Smooth muscle cell of the brain vasculature (primary cell): ENCODE measurements at regions not wholly inside any gene's neighbourhood (a gene's known extent, or its start where the extent isn't known, plus 50 kb on each side); places are given as distances from the start of the nearest gene placed in this dataset.

Source experiments
- DNase-seq: peaks from one replicate; pipeline ENCODE4 v3.0.0-alpha.2; 2012; ENCODE audit warnings: low read depth, low spot score

GRCh38 chr6:14831937-14832336 is 413.9 kb upstream of the JARID2 start:
- peak; percentile 57 for DNase-seq

DNA sequence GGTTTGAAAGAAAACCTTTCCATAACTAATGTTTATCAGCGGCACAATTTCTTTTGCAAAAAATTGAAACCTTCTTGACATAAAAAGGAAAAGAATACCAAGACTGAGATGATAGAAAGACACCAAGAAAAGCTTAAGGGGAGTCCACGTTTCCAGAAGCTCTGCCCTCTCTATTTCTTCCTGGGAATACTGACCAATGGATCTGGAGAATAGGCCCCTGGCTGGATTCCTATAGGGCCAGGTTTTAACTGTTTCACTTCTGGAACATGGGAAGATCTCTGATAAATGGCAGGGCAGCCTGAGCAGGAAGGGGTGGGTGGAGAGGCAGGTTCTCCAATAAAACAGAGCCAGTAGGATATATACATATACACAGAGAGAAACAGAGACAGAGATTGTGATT is 413.4 kb upstream of the JARID2 start:
- DNase-seq, result no peak

- no peak for DNase-seq
Measured at GRCh38 chr6:14834851-14835530, 410.9 kb upstream of the JARID2 start.

- no peak for DNase-seq
Measured at GRCh38 chr6:14837435-14837834, 408.4 kb upstream of the JARID2 start.

DNA sequence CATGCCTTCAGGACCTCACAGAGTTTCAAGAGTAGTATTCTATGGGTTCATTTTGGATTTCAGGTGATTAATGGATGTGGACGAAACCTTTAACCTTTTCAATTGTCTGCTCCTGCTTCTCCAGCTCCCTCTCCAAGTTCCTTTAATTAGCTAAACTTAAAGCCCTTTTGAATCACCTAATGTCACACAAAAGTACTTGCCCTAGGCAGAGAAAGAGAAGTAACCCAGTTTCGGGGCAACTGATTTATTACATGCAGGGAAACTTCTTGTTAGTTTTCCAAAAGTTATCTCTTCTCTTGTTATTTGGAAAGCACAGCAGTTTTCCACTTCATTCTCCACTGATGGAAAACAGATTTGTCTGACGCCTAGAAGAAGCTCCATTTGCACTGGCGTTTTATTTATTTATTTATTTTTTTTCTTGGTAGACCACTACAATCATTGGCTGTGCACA is 407.7 kb upstream of the JARID2 start:
- no peak for DNase-seq

DNA sequence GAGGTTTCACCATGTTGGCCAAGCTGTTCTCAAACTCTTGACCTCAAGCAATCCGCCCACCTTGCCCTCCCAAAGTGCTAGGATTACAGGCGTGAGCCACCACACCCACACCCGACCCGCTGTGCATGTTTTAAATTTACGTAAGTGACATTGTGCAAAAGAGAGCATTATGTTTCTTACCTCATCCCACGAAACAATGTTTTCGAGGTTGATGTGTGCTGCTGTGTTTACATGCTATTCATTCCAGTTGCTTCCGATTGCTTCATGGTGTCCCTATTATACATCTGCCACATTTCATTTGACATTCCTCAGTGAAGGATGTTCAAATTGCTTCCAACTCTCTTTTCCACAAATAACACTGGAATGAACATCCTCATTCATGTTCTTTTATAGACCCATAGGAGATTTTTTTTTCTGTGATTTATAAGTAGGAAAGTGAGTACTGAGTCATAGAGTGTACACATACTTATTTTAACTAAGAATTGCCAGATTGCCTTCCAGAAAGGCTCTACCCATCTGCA is 403.9 kb upstream of the JARID2 start:
- no peak for DNase-seq

DNA sequence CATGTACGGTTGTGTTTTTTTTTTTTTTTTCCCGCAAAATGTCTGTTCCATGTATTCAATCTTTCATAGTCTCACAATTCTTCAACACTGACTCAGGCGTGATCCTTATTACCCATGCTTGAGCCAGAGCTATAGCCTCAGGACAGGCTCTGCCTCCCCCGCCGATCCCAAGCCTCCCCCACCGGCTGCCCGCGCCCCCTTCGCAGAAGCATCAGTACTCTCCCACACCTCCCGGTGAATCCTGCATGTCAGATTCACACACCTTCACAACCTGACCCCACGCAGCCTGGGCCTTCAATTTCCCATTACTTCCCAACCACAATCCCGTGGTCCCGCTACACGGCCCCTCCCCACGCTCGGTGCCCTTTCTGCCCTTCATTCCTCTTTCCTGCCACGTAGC is 401.5 kb upstream of the JARID2 start:
- DNase-seq, result no peak

DNA sequence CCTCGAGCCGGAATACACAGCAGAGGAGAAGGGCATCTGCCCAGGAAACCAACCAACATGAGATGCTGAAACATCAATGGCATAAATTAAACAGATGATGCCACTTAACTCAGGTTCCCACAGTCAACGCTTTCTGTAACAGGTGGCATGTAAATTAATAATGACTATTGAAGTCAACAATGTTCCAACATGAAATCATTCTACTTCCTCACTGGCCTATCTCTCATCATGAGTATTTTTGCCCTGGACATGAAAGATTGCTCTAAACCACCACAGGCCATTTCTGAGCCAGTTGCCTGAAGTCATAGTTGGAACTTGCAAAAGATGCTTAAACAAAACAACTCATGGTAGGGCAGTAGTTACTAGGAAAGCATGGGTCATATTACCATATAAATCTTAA is 397.9 kb upstream of the JARID2 start:
- DNase-seq, result no peak

- no peak for DNase-seq
Measured at GRCh38 chr6:14849185-14849584, 396.7 kb upstream of the JARID2 start.

DNA sequence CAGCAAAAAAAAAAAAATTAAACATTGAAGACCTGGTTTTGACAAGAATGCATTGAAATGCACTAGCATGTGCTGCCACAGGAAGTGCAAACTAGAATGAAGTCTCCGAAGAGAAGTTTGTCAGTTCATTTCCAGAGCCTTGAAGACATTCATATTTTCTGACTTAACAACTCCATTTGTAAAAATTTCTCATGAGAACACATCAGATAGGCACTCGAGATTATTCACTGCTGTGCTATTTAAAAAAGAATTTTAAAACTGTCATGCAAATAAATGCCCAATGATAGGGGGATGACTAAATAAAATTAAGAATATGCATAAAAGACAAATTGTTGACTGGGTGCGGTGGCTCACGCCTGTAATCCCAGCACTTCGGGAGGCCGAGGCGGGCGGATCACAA is 394.6 kb upstream of the JARID2 start:
- no peak for DNase-seq

DNA sequence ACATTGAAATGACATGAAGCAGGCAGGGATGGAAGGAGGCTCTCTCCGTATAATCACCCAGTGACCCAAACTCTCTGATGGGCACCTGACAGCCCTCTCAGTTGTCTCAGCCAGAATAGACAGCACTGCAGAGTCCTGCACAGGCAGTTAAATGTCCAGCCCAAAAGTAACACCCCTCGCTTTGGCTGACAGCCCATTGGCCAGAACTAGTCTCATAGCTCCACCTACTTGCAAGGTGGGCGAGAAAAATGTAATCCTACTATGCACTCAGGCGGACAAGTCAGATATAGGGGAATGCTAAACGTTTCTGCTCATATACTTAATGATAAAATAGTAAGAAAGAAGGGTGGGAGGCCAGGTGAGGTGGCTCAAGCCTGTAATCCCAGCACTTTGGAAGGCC is 393.5 kb upstream of the JARID2 start:
- no peak for DNase-seq

GRCh38 chr6:14856177-14856576 is 389.7 kb upstream of the JARID2 start:
- no peak for DNase-seq

GRCh38 chr6:14857001-14857400 is 388.9 kb upstream of the JARID2 start:
- no peak for DNase-seq

- no peak for DNase-seq
Measured at GRCh38 chr6:14857501-14857900, 388.4 kb upstream of the JARID2 start.

GRCh38 chr6:14858808-14859207 is 387.1 kb upstream of the JARID2 start:
- DNase-seq, result no peak

GRCh38 chr6:14860774-14861173 is 385.1 kb upstream of the JARID2 start:
- DNase-seq, result no peak

DNA sequence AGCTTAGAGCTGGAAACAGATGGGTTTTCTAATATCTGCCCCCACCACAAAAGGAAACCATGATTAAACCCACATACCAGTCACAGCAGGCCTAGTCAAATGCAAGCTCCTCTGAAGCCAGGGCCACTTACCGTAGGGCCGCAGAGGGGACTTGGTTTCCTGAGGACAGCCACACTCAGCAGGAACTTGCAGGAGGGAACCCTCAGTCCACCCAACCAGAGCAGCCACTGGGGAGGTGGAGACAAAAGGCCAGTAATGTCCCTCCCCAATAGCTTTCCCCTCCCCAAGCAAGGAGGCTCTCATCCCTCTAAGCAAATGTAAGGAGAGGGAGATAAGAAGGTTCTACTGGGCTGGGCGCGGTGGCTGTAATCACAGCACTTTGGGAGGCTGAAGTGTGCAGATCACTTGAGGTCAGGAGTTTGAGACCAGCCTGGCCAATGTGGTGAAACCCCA is 384.4 kb upstream of the JARID2 start:
- no peak for DNase-seq

DNA sequence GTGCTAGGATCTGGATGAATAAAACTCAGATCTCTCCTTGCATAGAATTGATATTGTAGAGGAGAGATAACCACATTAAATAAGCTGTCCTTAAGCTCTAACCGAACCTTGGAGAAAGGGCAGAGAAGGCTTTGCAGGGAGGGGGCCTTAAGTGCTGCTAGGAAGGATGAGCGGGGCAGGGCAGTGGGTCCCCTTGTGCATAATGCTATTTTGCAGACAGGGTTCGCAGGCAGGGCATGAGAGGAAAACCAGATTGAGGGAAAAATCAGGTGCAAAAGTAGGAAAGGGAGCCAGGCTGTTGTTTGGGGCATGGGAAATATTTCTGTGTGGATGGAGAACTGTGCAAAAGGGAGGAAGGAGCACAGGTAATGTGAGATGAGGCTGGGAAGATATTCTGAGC is 383.0 kb upstream of the JARID2 start:
- no peak for DNase-seq

DNA sequence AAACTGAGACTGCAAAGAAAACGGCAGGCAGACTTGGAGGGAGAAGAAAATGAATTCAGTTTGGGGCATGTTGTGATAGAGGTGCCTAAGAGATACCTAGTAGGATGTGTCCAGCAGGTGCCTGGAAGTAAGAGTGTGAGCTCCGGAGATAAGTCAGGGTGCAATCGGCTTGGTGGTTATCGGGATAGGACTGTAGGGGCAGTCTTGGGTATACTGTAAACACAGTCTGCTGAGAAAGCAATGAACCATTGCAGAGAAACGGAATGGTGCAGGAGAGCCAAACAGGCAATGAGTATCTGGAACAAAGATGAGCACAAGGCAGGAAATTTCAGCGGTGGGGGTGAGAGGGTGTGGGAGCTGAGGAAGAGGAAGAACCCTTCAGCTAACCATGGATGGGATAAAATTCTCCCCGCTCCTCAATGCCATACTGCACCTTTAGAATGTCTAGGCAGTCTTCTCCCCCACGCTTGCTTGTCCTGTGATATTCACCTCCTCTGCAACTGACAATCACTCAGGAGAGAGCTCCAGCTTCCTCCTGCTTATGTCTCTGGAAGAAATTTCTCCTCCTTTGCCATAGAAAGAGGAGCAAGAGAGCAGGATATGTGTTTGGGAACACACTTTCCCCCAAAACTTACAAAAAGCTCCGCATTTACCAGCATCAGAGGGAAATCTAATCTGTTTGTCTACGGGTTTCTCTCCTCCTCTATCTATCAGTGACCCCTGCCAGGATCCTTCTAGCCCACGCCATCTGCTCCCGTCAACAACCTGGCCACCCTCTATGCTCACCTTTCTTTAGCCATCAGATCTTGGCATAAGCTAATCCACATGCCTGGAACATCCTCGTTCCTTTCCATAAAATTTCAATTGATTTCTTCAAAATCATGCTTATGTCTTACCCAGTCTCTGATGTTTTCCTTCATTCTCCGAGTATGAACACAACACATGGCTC is 381.7 kb upstream of the JARID2 start:
- DNase-seq, result no peak

DNA sequence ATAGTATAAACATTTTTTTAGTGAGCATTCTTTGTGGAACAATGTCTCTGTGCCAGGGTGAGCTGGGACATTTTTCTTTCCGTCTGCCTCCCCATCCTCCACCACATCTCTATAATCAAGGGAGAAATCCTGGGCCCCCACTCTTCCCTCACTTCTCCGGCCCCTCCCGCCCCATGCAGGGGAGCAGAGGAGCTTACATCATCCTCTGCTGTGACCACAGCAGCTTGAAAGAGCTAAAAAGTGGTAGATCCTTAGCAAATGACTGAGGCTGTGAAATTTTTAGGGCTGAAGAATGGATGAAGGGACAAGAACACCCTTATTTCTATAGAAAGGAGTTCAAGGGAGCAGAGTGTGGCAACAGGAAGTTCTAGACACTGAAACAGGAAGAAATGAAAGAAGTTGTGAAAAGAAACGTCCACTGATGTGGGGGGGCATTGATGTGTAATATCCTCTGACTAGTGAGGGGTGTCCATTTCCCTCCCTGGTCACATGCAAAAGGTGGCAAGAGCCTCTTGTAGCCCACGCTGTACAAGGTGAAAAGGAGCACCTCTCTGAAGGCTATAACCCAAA is 380.3 kb upstream of the JARID2 start:
- DNase-seq, result no peak

GRCh38 chr6:14867802-14868201 is 378.1 kb upstream of the JARID2 start:
- DNase-seq, result no peak

GRCh38 chr6:14871221-14871620 is 374.6 kb upstream of the JARID2 start:
- DNase-seq, result no peak
